ENCODE measurements at regions not wholly inside any gene's neighbourhood (a gene's known extent, or its start where the extent isn't known, plus 50 kb on each side); places are given as distances from the start of the nearest gene placed in this dataset.
A peak's percentile ranks its signal among the peaks of the same experiment; 100 is the strongest.

- FAIRE-seq: peak; percentile 27
These were observed 167.5 kb upstream of the ALCAM start for GRCh38 chr3:105199217-105199616.

GRCh38 chr3:105210141-105210540 is 156.6 kb upstream of the ALCAM start:
- no peak for FAIRE-seq

- FAIRE-seq: no peak
These were observed 152.1 kb upstream of the ALCAM start for GRCh38 chr3:105214590-105214989.

DNA sequence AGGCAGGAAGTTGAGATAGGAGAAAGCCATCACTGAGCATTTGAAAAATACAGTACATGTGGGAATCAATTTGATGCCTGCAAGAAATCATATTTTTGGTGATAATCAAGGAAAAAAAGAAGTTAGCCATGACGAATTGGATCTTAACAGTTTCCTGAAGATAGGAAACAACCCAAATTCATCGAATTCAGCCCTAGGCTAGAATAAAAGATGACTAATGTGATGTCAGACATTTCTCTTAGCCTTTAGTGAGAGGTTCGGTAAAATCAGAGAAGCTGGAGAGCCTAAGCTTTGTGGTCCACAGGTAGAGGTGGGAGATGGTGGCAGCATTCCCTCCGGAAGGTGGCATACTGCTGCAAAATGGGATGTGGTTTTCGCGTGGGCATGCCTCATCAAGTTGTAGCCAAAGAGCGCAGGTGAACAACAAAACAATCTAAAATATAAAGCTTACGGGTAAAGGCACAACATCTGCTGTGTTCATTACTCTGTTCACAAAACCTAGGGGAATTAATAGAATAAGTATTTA is 144.1 kb upstream of the ALCAM start:
- FAIRE-seq: no peak

GRCh38 chr3:105223815-105224214 is 142.9 kb upstream of the ALCAM start:
- no peak for FAIRE-seq

DNA sequence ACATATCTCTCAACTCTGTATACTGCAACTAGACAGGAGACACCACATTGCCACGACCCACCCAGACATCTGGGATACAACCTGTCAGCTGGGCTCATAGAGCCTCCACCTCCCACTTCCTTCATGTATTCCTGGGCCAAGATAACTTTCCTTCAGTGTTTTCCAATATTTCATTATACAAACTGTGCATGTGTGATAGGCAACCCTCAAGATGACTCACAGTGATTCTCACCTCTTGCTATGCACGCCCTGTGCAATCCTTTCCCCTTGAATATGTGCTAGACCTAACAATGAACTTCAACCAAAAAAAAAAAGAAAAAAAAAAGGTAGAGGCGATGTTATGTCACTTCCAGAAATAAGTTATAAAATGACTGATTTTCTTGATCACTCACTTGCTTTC is 138.0 kb upstream of the ALCAM start:
- no peak for FAIRE-seq

GRCh38 chr3:105232553-105232952 is 134.2 kb upstream of the ALCAM start:
- no peak for FAIRE-seq

DNA sequence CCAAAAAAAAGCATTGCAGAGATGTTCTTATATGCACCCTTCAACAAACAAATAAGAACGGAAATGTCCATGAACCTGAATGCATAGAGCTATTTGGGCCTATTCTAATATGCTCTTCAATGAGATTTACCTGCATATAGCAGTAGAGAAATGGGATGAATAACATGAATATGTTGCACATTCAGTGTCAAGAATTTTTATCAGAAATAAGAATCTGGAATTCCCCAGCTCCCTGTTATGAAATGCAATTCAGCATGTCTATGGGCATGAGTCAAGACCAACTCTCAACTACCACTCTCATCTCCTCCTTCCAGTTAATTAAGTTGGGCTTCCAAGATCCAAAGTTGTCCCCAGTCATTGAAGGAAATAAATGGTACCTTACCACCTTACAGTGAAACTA is 133.7 kb upstream of the ALCAM start:
- FAIRE-seq: no peak

GRCh38 chr3:105235221-105235620 is 131.5 kb upstream of the ALCAM start:
- no peak for FAIRE-seq

- no peak for FAIRE-seq
These were observed 130.9 kb upstream of the ALCAM start for GRCh38 chr3:105235785-105236184.

DNA sequence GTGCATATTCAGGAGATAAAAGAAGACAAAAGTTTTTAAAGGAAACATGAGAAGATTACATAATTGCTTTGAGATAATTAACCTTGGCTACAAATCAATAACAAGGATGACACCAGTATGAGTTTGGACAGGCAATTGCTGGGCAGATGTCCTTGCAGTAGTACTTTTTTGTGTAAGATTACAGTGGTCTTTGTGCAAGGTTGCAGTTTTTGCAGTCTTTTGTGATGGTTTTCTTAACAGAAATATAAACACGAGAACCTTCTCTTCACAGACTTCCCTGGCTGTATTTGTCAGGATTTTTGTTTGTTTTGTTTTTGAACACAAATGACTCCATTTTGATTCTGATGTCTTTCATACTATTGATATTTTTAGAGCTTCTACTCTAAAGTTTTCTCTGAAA is 128.3 kb upstream of the ALCAM start:
- no peak for FAIRE-seq

GRCh38 chr3:105243076-105243475 is 123.6 kb upstream of the ALCAM start:
- no peak for FAIRE-seq

GRCh38 chr3:105246536-105246935 is 120.2 kb upstream of the ALCAM start:
- no peak for FAIRE-seq

DNA sequence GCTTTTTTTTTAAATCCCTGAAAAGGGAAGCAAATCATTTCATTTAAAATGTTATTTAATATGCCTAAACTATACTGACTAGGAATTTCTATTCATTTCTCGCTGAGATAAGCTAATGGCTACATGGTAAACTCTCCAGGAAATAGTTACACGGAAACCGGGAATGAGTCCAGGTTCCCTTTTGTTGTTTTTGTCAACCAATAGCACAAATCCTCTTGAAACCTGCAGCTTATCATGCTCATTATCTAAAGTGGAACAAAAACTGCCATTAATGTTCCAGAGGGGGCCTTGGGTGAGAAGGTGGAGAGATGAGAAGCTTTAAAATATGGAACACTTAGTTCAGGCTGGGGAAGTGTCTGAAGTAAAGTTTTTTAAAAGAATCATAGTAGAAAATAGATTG is 113.5 kb upstream of the ALCAM start:
- peak; percentile 96 for FAIRE-seq

DNA sequence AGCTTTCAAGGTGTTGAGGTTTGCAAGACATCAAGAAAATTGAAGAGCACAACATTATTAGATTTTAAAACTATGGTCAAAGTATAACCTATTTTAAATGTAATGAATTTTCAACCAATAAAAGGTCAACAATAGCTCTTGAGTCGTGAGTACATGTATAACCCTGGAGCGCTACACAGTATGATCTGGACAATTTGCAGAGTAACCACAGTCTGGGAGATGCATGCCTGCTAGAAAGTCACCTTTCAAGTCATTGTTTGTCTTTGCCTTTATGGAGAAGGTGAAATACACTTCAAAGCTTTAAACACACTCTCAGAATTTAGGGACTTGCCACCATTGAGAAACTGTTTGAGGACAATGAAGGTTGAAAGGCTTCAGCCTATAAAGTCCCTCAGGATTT is 112.6 kb upstream of the ALCAM start:
- FAIRE-seq: no peak

GRCh38 chr3:105255350-105255749 is 111.4 kb upstream of the ALCAM start:
- no peak for FAIRE-seq

- no peak for FAIRE-seq
These were observed 107.2 kb upstream of the ALCAM start for GRCh38 chr3:105259496-105259895.

- no peak for FAIRE-seq
These were observed 106.3 kb upstream of the ALCAM start for GRCh38 chr3:105260385-105260784.

DNA sequence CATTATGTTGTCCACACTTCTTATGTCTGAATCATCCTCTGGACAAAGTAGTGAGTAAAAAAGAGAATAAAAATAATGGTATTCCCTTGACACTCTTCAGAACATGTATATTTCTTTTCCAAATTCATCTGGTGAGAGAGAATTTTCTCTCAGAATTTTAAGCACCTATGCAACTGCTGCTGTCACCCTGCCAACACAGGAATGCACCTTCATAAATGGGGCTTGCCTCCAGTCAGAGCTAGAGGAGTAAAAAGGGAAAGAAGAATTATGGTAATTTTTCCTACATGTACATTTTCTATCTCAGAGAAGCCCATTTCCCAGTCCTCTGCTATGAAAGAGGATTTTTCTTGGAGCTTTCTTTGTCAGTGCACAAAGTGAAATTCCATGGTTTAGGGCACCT is 92.2 kb upstream of the ALCAM start:
- FAIRE-seq: no peak

GRCh38 chr3:105274958-105275357 is 91.8 kb upstream of the ALCAM start:
- no peak for FAIRE-seq

DNA sequence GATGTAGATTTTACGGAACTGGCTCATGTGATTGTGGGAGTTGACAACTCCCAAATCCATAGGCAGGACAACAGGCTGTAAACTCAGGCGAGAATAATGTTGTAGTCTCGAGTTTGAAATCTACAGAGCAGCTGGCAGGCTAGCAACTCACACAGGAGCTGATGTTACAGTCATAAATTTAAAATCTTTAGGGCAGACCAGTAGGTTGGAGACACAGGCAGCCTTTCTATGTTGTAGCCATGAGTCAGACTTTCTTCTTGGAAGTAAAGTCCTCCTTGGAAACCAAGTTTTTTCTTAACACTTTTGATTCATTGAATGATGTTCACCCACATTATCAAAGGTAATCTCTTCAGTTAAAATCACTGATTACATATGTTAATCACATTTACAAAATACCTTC is 89.1 kb upstream of the ALCAM start:
- FAIRE-seq: no peak

GRCh38 chr3:105278688-105279087 is 88.0 kb upstream of the ALCAM start:
- no peak for FAIRE-seq

GRCh38 chr3:105281989-105282388 is 84.7 kb upstream of the ALCAM start:
- no peak for FAIRE-seq

GRCh38 chr3:105284876-105285275 is 81.8 kb upstream of the ALCAM start:
- no peak for FAIRE-seq

GRCh38 chr3:105285653-105286241 is 81.0 kb upstream of the ALCAM start:
- FAIRE-seq: no peak

DNA sequence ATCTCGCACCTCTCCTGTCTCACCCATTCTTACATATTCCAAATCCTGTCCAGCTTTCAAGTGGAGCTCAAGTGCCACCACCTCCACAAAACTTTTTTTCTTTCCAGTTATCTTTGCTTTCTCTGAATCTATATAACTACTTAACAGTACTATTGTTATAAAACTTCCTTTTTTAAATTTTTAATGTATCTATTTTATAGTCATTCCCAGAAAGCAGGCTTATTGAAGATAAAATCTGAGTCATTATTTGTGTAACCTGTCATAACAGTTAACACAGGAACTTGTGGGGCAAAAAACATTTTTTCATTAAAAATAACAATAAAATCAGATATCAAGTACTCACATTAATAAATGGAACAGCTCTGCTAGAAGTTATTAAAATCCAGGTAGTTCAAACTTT is 73.3 kb upstream of the ALCAM start:
- FAIRE-seq: no peak

Data from islet of Langerhans (tissue), 1 donor.